Keratinocyte (primary cell): ENCODE measurements at regions not wholly inside any gene's neighbourhood (a gene's known extent, or its start where the extent isn't known, plus 50 kb on each side); places are given as distances from the start of the nearest gene placed in this dataset.

ENCODE experiments used
- DNase-seq: peaks from one replicate; pipeline ENCODE4 v3.0.0-alpha.2; 2011; ENCODE audit warnings: low read depth, missing footprints, low spot score
- FAIRE-seq: peaks from 2 replicates; lab custom pipeline; 2011; peaks lifted over from hg19 to GRCh38; lab: Jason Lieb, UNC
- H2AFZ ChIP-seq: 2 replicates; pipeline ENCODE4 v1.6.0; 2012; ENCODE audit warnings: low read length, control low read depth, inconsistent platforms; ENCODE audit not compliant: control insufficient read depth
- H3K27ac ChIP-seq: 2 replicates; pipeline ENCODE4 v1.5.1; 2011; ENCODE audit warnings: low read length; ENCODE audit not compliant: control insufficient read depth, insufficient read depth
- H3K27me3 ChIP-seq: 3 replicates; pipeline ENCODE4 v1.6.0; 2011; ENCODE audit warnings: low read length; ENCODE audit not compliant: control insufficient read depth, insufficient read depth; ENCODE audit errors: extremely low read depth
- H3K36me3 ChIP-seq, 2 experiments: 2 replicates in 1 of 2; 3 replicates in 1 of 2; pipeline ENCODE4 v1.5.1; 2011; ENCODE audit warnings: low read length in 2 of 2, mild to moderate bottlenecking in 1 of 2; ENCODE audit not compliant: control insufficient read depth in 2 of 2, insufficient read depth in 2 of 2; ENCODE audit errors: extremely low read depth in 1 of 2
- H3K4me1 ChIP-seq: 3 replicates; pipeline ENCODE4 v1.5.1; 2011; ENCODE audit warnings: low read length; ENCODE audit not compliant: control insufficient read depth, insufficient read depth; ENCODE audit errors: extremely low read depth
- H3K4me2 ChIP-seq: 3 replicates; pipeline ENCODE4 v1.6.0; 2011; ENCODE audit warnings: low read depth, low read length; ENCODE audit not compliant: control insufficient read depth, insufficient read depth; ENCODE audit errors: extremely low read depth
- H3K4me3 ChIP-seq, 3 experiments: fragments of 200-600 bp in 1 of 3; sonication (generic) in 1 of 3; 2 replicates in 2 of 3; 3 replicates in 1 of 3; pipeline ENCODE4 v1.5.1; 2011 to 2016; ENCODE audit warnings: low read length in 3 of 3, mild to moderate bottlenecking in 3 of 3, control low read depth in 2 of 3, inconsistent platforms in 1 of 3, low read depth in 1 of 3, mixed read lengths in 1 of 3, mixed run types in 1 of 3, moderate library complexity in 1 of 3; ENCODE audit not compliant: control insufficient read depth in 2 of 3, insufficient read depth in 2 of 3; ENCODE audit errors: extremely low read depth in 1 of 3
- H3K79me2 ChIP-seq: 2 replicates; pipeline ENCODE4 v1.6.0; 2012; ENCODE audit warnings: low read length; ENCODE audit not compliant: control insufficient read depth, insufficient read depth
- H3K9ac ChIP-seq: 3 replicates; pipeline ENCODE4 v1.6.0; 2011; ENCODE audit warnings: low read length; ENCODE audit not compliant: control insufficient read depth, insufficient read depth; ENCODE audit errors: extremely low read depth
- H3K9me1 ChIP-seq: 3 replicates; pipeline ENCODE4 v1.6.0; 2011; ENCODE audit warnings: low read length; ENCODE audit not compliant: control insufficient read depth, insufficient read depth; ENCODE audit errors: extremely low read depth
- H3K9me3 ChIP-seq: 2 replicates; pipeline ENCODE4 v1.5.1; 2012; ENCODE audit warnings: low read depth, low read length; ENCODE audit not compliant: control insufficient read depth
- H4K20me1 ChIP-seq: 3 replicates; pipeline ENCODE4 v1.6.0; 2011; ENCODE audit warnings: low read length; ENCODE audit not compliant: control insufficient read depth, insufficient read depth; ENCODE audit errors: extremely low read depth
- CTCF ChIP-seq, 3 experiments: IDR thresholded peaks in 1 of 3; conservative IDR thresholded peaks in 1 of 3; optimal IDR thresholded peaks in 1 of 3; 2 replicates in 2 of 3; 3 replicates in 1 of 3; pipeline versions ENCODE3 to v1.5.1; 2011; ENCODE audit warnings: low read length in 3 of 3, mild to moderate bottlenecking in 3 of 3, moderate library complexity in 2 of 3, control low read depth in 1 of 3, inconsistent platforms in 1 of 3; ENCODE audit not compliant: insufficient read depth in 2 of 3; ENCODE audit errors: extremely low read depth in 1 of 3
- EZH2 ChIP-seq: IDR thresholded peaks from one replicate; pipeline ENCODE4 v1.6.1; 2012; ENCODE audit warnings: inconsistent platforms, mild to moderate bottlenecking, low read length, moderate library complexity
- dilution Hi-C: fragments of 300-500 bp; cut with MboI; formaldehyde crosslinking; loops from one replicate; pipeline ENCODE4 v1.7.0; 2020; ENCODE audit warnings: low sequenced_read_pairs; ENCODE audit not compliant: extremely low pct_ligation_motif_present

- DNase-seq (no peak), FAIRE-seq (no peak)
- Histone ChIP-seq H2AFZ (no peak overlapping the region), H3K4me3 (no peak overlapping the region), H3K27me3 (no peaks in the 10 kb centered on the region), H3K4me2 (no peak overlapping the region), H3K9me1 (no peaks in the 10 kb centered on the region), H3K79me2 (no peaks in the 10 kb centered on the region), H3K9ac (no peak overlapping the region), H3K27ac (no peak overlapping the region), H4K20me1 (no peaks in the 10 kb centered on the region), H3K36me3 (no peaks in the 10 kb centered on the region), H3K9me3 (no peaks in the 10 kb centered on the region), H3K4me1 (peaks cover 8% of the 10 kb centered on the region)
- dilution Hi-C loops, result no loop called here
- no peak for TF ChIP-seq CTCF (optimal IDR thresholded peaks at IDR 0.05 in 1 of 3, IDR thresholded peaks at IDR 0.05 in 1 of 3, conservative IDR thresholded peaks at IDR 0.05 in 1 of 3; ENCODE audit: extremely low read depth in 1 of 3, insufficient read depth in 2 of 3, low read length in 3 of 3)
- no peak for TF ChIP-seq EZH2
Observed at GRCh38 chr9:86575825-86576525, 221.8 kb upstream of the TUT7 start.

GRCh38 chr9:86575137-86575536 is 220.9 kb upstream of the TUT7 start:
- Histone ChIP-seq H3K9me3 (no peaks in the 10 kb centered on the region), H3K4me3 (no peak overlapping the region), H2AFZ (no peak overlapping the region), H3K4me2 (no peak overlapping the region), H3K27me3 (no peaks in the 10 kb centered on the region), H3K9me1 (no peaks in the 10 kb centered on the region), H3K79me2 (no peaks in the 10 kb centered on the region), H3K27ac (no peak overlapping the region), H3K4me1 (peaks cover 8% of the 10 kb centered on the region), H3K9ac (no peak overlapping the region), H3K36me3 (no peaks in the 10 kb centered on the region), H4K20me1 (no peaks in the 10 kb centered on the region)
- DNase-seq, result no peak
- FAIRE-seq, result no peak
- dilution Hi-C loops, result no loop called here
- TF ChIP-seq EZH2 (no peak), CTCF (optimal IDR thresholded peaks at IDR 0.05 in 1 of 3, IDR thresholded peaks at IDR 0.05 in 1 of 3, conservative IDR thresholded peaks at IDR 0.05 in 1 of 3; ENCODE audit: extremely low read depth in 1 of 3, insufficient read depth in 2 of 3, low read length in 3 of 3) (no peak)
